Activated CD4-positive, alpha-beta T cell treated with anti-CD3 and anti-CD28 coated beads for 36 hours (primary cell): ENCODE measurements at regions not wholly inside any gene's neighbourhood (a gene's known extent, or its start where the extent isn't known, plus 50 kb on each side); places are given as distances from the start of the nearest gene placed in this dataset.
A peak's percentile ranks its signal among the peaks of the same experiment; 100 is the strongest.
"Not testable (repeated sequence)": the region's sequence is repeated elsewhere in the genome, so short reads cannot be mapped to it uniquely, and the experiment has no call there.

Source experiments
- ATAC-seq: fragments of 200-7000 bp; cut with Tn5 transposase; one replicate; pipeline ENCODE4 v1.10.0; 2021; ENCODE audit warnings: mild to moderate bottlenecking, moderate library complexity
- CTCF ChIA-PET: fragments of 350-600 bp; sonication (Branson Sonifier 250); formaldehyde crosslinking; loops from one replicate; lab custom pipeline; 2021; ENCODE audit warnings: antibody characterized with exemption; lab: Charles Lee
- POLR2A ChIA-PET: fragments of 350-600 bp; sonication (Branson Sonifier 250); formaldehyde crosslinking; loops from one replicate; lab custom pipeline; 2021; ENCODE audit warnings: antibody characterized with exemption, inconsistent platforms; lab: Charles Lee
- DNase-seq: peaks from one replicate; pipeline ENCODE4 v3.0.0-alpha.2; 2020
- H3K27ac Mint-ChIP-seq: one replicate; pipeline ENCODE4 v1.8.0; 2021; ENCODE audit warnings: mixed read lengths
- H3K27me3 Mint-ChIP-seq: one replicate; pipeline ENCODE4 v1.8.0; 2021; ENCODE audit warnings: mixed read lengths
- H3K36me3 Mint-ChIP-seq: one replicate; pipeline ENCODE4 v1.8.0; 2021; ENCODE audit warnings: low read depth, mixed read lengths
- H3K4me1 Mint-ChIP-seq: one replicate; pipeline ENCODE4 v1.8.0; 2021; ENCODE audit warnings: mixed read lengths
- H3K4me3 Mint-ChIP-seq: one replicate; pipeline ENCODE4 v1.8.0; 2021; ENCODE audit warnings: mild to moderate bottlenecking, moderate library complexity, mixed read lengths
- H3K9me3 Mint-ChIP-seq: one replicate; pipeline ENCODE4 v1.8.0; 2021; ENCODE audit warnings: low read depth, mixed read lengths
- intact Hi-C, 2 experiments: fragments of 100-400 bp; cut with DNase I in 1 of 2; cut with micrococcal nuclease in 1 of 2; formaldehyde crosslinking; loops; one replicate each; pipeline versions ENCODE4 v1.14.2 to v1.15.1; 2022 to 2024; cut with DNase I, micrococcal nuclease

- intact Hi-C loops: no loop called here
- Mint-ChIP-seq H3K27me3 (peaks cover 2% of the 10 kb centered on the region), H3K4me1 (peaks cover 15% of the 10 kb centered on the region), H3K9me3 (no peaks in the 10 kb centered on the region), H3K4me3 (no peak overlapping the region), H3K36me3 (no peaks in the 10 kb centered on the region), H3K27ac (no peak overlapping the region)
- POLR2A ChIA-PET: no interaction called here
- ATAC-seq (no peak), DNase-seq (no peak)
- CTCF ChIA-PET: interaction anchor here (0.9 kb wide), 1 partner anchor 253 kb away, joined by 3 read pairs; no protein-coding TSS in a partner anchor
Measured at GRCh38 chr14:106216679-106217078, 690.3 kb downstream of the TMEM121 start.

- H3K36me3 Mint-ChIP-seq: no peaks in the 10 kb centered on the region
- ATAC-seq: no peak
- no peak for DNase-seq
- no peak overlapping the region for H3K27ac Mint-ChIP-seq
- H3K4me1 Mint-ChIP-seq: peaks cover 26% of the 10 kb centered on the region
- ChIA-PET POLR2A (no interaction called here), CTCF (no interaction called here)
- no peaks in the 10 kb centered on the region for H3K9me3 Mint-ChIP-seq
- intact Hi-C loops: no loop called here
- no peak overlapping the region for H3K4me3 Mint-ChIP-seq
- peaks cover 2% of the 10 kb centered on the region for H3K27me3 Mint-ChIP-seq
Measured at GRCh38 chr14:106218174-106218573, 691.8 kb downstream of the TMEM121 start.

- Mint-ChIP-seq H3K4me3 (no peak overlapping the region), H3K27me3 (no peaks in the 10 kb centered on the region), H3K9me3 (no peaks in the 10 kb centered on the region), H3K36me3 (no peaks in the 10 kb centered on the region), H3K4me1 (peaks cover 60% of the 10 kb centered on the region), H3K27ac (no peak overlapping the region)
- DNase-seq (no peak), ATAC-seq (no peak)
- POLR2A ChIA-PET: no interaction called here
- CTCF ChIA-PET: interaction anchor here (2.0 kb wide), 3 partner anchors 11 to 35 kb away, joined by 7 to 14 read pairs (median 14); no protein-coding TSS in a partner anchor
- intact Hi-C loops: no loop called here
Measured at GRCh38 chr14:106222311-106222710, 695.9 kb downstream of the TMEM121 start.

GRCh38 chr14:106222731-106223130, 696.3 kb downstream of the TMEM121 start:
- Mint-ChIP-seq H3K9me3 (no peaks in the 10 kb centered on the region), H3K4me1 (peaks cover 60% of the 10 kb centered on the region), H3K27me3 (no peaks in the 10 kb centered on the region), H3K36me3 (no peaks in the 10 kb centered on the region), H3K27ac (peak overlapping the region; percentile 71), H3K4me3 (no peak overlapping the region)
- no peak for ATAC-seq
- intact Hi-C loops: no loop called here
- ChIA-PET CTCF (interaction anchor here (1.0 to 2.0 kb wide), 6 partner anchors 11 to 55 kb away, joined by 3 to 14 read pairs (median 6); no protein-coding TSS in a partner anchor), POLR2A (no interaction called here)
- DNase-seq: no peak

- DNase-seq: no peak
- H3K4me1 Mint-ChIP-seq: peaks cover 68% of the 10 kb centered on the region
- no peaks in the 10 kb centered on the region for H3K27me3 Mint-ChIP-seq
- intact Hi-C loops: no loop called here
- no peak for ATAC-seq
- H3K27ac Mint-ChIP-seq: peak overlapping the region; percentile 75
- no peaks in the 10 kb centered on the region for H3K36me3 Mint-ChIP-seq
- H3K9me3 Mint-ChIP-seq: no peaks in the 10 kb centered on the region
- no peak overlapping the region for H3K4me3 Mint-ChIP-seq
- ChIA-PET POLR2A (interaction anchor here (0.6 kb wide), 2 partner anchors 11 to 518 kb away, joined by 3 read pairs; no protein-coding TSS in a partner anchor), CTCF (interaction anchor here (0.6 to 3.8 kb wide), 17 partner anchors 9 to 337 kb away, joined by 3 to 22 read pairs (median 6); no protein-coding TSS in a partner anchor)
Measured at GRCh38 chr14:106227793-106228192, 701.4 kb downstream of the TMEM121 start.

GRCh38 chr14:106228541-106229158, 702.3 kb downstream of the TMEM121 start:
- no peaks in the 10 kb centered on the region for H3K9me3 Mint-ChIP-seq
- H3K36me3 Mint-ChIP-seq: no peaks in the 10 kb centered on the region
- ChIA-PET POLR2A (interaction anchor here (0.6 kb wide), 1 partner anchor 519 kb away, joined by 3 read pairs; no protein-coding TSS in a partner anchor), CTCF (interaction anchor here (0.7 to 3.8 kb wide), 21 partner anchors 13 to 336 kb away, joined by 3 to 22 read pairs (median 5); no protein-coding TSS in a partner anchor)
- H3K4me1 Mint-ChIP-seq: peaks cover 67% of the 10 kb centered on the region
- intact Hi-C loops: no loop called here
- ATAC-seq: peak; percentile 88
- H3K4me3 Mint-ChIP-seq: peak overlapping the region; percentile 64
- no peaks in the 10 kb centered on the region for H3K27me3 Mint-ChIP-seq
- DNase-seq: peak; percentile 64
- peak overlapping the region; percentile 98 for H3K27ac Mint-ChIP-seq

GRCh38 chr14:106230071-106230470, 703.7 kb downstream of the TMEM121 start:
- Mint-ChIP-seq H3K4me1 (peaks cover 65% of the 10 kb centered on the region), H3K36me3 (no peaks in the 10 kb centered on the region), H3K27ac (peak overlapping the region; percentile 30), H3K4me3 (peak overlapping the region; percentile 34), H3K27me3 (no peaks in the 10 kb centered on the region), H3K9me3 (no peaks in the 10 kb centered on the region)
- POLR2A ChIA-PET: no interaction called here
- ATAC-seq (no peak), DNase-seq (no peak)
- intact Hi-C loops: no loop called here
- CTCF ChIA-PET: interaction anchor here (0.5 to 3.8 kb wide), 16 partner anchors 8 to 216 kb away, joined by 3 to 22 read pairs (median 6); no protein-coding TSS in a partner anchor

- H3K27me3 Mint-ChIP-seq, ATAC-seq, H3K27ac Mint-ChIP-seq, H3K4me3 Mint-ChIP-seq, H3K36me3 Mint-ChIP-seq, DNase-seq, H3K9me3 Mint-ChIP-seq, intact Hi-C loops, POLR2A ChIA-PET: not testable (repeated sequence)
- H3K4me1 Mint-ChIP-seq: peaks cover 48% of the 10 kb centered on the region
- CTCF ChIA-PET: interaction anchor here (0.8 to 2.2 kb wide), 12 partner anchors 8 to 75 kb away, joined by 3 to 14 read pairs (median 4); no protein-coding TSS in a partner anchor
Measured at GRCh38 chr14:106233191-106233590, 706.8 kb downstream of the TMEM121 start.

- H3K36me3 Mint-ChIP-seq, H3K27me3 Mint-ChIP-seq, H3K4me3 Mint-ChIP-seq, intact Hi-C loops, H3K9me3 Mint-ChIP-seq, POLR2A ChIA-PET: not testable (repeated sequence)
- ATAC-seq (peak; percentile 61), DNase-seq (peak; percentile 49)
- CTCF ChIA-PET: interaction anchor here (0.5 to 2.1 kb wide), 12 partner anchors 9 to 302 kb away, joined by 3 to 14 read pairs (median 4); no protein-coding TSS in a partner anchor
- H3K4me1 Mint-ChIP-seq: peaks cover 37% of the 10 kb centered on the region
- H3K27ac Mint-ChIP-seq: peak overlapping the region; percentile 43
Measured at GRCh38 chr14:106234525-106235254, 708.3 kb downstream of the TMEM121 start.

- Mint-ChIP-seq H3K4me1 (peaks cover 31% of the 10 kb centered on the region), H3K4me3 (no peak overlapping the region), H3K27ac (no peak overlapping the region), H3K36me3 (no peaks in the 10 kb centered on the region), H3K9me3 (no peaks in the 10 kb centered on the region), H3K27me3 (peaks cover 2% of the 10 kb centered on the region)
- ChIA-PET CTCF (interaction anchor here (0.5 to 1.5 kb wide), 10 partner anchors 8 to 301 kb away, joined by 3 to 4 read pairs (median 3); no protein-coding TSS in a partner anchor), POLR2A (no interaction called here)
- ATAC-seq (no peak), DNase-seq (no peak)
- intact Hi-C loops: no loop called here
Measured at GRCh38 chr14:106235356-106236159, 709.2 kb downstream of the TMEM121 start.
